GM12872 (cell line): ENCODE measurements at regions not wholly inside any gene's neighbourhood (a gene's known extent, or its start where the extent isn't known, plus 50 kb on each side); places are given as distances from the start of the nearest gene placed in this dataset.

Source experiments
- TF ChIP-seq, protein P1 (sequence below): IDR thresholded peaks from 3 replicates; pipeline ENCODE4 v1.5.1; 2011; ENCODE audit warnings: low read depth, mild to moderate bottlenecking, low read length, moderate library complexity; ENCODE audit not compliant: insufficient read depth

DNA sequence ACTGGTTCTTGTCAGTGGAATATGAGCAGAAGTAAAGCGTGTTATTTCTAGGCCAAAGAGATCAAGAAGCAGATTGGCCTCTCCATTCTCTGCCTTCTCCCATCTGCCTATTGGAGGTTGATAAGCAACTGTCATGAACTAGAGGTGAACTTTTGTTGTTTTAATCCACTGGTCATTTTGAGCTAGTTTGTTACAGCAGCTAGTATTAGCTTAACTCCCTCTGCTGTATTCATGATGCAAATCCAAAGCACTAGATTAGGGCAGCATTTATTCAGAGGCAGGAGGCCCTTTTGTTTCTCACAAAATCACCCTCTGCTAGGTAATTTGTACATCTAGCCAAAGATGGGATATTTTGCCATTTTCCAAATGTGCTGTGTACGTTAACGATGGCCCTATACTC, 97.3 kb upstream of the DPT start:
- TF ChIP-seq, protein P1, sequence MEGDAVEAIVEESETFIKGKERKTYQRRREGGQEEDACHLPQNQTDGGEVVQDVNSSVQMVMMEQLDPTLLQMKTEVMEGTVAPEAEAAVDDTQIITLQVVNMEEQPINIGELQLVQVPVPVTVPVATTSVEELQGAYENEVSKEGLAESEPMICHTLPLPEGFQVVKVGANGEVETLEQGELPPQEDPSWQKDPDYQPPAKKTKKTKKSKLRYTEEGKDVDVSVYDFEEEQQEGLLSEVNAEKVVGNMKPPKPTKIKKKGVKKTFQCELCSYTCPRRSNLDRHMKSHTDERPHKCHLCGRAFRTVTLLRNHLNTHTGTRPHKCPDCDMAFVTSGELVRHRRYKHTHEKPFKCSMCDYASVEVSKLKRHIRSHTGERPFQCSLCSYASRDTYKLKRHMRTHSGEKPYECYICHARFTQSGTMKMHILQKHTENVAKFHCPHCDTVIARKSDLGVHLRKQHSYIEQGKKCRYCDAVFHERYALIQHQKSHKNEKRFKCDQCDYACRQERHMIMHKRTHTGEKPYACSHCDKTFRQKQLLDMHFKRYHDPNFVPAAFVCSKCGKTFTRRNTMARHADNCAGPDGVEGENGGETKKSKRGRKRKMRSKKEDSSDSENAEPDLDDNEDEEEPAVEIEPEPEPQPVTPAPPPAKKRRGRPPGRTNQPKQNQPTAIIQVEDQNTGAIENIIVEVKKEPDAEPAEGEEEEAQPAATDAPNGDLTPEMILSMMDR = no peak

DNA sequence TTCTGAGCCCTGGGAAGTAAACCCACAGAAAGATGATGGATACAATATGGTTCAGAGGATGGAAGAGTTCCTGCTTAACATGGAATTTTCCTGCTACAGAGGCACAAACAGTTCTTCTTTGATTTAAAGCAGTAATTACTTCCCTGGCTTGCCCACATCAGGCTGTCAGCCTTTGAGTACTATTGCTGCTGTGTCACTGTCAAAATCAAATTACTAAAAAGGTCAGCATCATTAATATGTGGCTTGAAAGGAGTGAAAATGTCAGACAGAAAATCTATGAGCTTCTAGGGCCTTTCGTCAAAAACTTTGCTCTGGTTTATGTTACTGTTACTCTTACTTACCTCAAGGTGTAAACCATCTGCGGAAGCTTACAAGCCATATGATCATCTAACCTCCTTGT, 98.6 kb upstream of the DPT start:
- TF ChIP-seq, protein P1 = no peak

DNA sequence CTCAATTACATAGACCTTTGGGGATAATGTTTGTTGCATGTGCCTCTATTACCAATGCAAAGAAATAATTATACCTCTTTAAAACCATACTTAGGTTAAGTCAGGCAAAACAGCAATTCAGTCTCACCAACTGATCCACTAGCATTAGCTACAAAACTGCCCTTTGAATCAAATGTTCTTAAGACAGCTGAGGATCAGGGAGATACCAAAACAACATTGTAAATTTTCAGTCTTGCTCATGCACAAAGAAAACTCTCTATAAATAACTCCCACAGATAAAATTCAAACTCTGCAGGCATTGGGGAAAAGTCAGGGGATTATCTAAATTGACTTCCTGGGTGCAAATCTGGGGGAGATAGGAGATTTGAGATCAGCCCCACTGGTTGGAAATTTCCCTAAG, 100.9 kb upstream of the DPT start:
- TF ChIP-seq, protein P1 = no peak

DNA sequence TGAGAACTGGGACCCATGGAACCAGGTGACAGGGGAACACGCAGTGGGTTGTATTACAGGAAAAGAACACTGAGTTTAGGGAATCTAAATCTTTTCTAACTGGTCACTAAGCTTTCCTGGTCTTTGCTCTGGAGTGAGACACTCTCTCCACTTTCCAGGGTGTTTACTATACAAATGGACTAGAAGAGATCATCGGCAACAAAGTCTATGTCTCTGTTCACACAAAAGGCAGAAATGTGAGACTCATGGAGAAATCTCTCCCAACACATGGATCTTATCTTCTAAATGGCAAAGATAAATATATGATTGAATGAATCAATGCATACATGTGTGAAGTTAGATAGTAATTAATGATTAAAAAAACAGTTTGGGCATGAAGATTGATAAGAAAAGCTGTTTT, 101.6 kb upstream of the DPT start:
- TF ChIP-seq, protein P1 = no peak

DNA sequence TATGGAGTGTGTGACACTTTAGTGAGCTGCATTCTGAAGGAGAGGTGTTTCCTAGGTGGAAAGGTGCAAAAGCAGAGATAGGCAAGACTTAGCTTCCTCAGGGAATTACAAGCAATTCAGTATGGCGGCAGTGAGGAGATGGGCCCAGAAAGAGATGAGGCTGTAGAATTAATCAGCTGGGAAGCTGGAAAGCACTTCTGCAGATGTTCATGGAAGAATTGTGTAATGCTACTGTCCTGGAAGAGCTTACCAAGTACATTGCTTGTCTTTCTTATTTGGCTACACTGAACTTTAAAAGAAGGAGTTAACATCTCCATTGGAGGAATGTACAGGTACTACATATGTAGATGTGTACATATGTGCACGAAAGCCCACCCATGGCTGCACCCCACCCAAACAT, 103.7 kb upstream of the DPT start:
- TF ChIP-seq, protein P1 = no peak

DNA sequence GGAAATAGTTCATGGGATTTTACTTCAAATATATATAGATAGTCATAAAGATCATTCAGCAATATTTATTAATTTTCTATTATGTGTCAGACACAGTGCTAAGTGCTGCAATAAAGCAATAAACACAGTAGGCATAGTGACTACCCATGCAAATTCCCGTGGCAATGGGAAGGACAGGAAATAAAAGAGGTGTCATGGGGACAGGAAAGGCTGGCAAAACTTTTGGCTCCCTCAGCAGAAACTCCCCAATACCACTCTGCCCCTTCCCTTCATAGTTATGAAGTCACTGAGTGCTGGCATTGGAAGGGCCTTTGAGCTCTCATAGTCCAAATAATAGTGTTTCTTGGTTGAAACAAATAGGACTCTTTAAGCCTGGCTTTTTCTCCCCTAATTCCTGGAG, 104.4 kb upstream of the DPT start:
- TF ChIP-seq, protein P1 = no peak

DNA sequence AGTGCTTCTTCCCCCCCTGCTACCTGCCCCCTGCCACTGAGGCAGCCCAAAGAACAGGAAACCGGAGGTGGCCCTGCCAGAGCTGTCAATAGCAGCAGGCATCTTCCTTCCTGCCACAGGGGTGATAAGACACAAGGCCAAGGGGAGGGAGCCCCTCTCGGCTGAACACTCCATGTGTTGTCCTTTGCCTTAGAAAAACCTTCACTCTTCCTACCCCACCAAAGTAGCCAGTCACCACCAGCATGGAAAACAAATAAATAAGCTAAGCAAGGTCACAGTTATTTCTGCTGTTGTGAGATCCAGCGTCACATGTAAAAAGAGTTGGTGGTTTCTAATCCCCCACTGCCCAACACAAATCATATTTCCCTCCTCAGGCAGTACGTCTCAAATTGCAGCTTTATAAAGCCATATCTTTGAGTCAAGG, 104.8 kb upstream of the DPT start:
- TF ChIP-seq, protein P1 = no peak
